Inflammatory macrophage treated with lipopolysaccharide for 1 hour (primary cell): ENCODE measurements at regions not wholly inside any gene's neighbourhood (a gene's known extent, or its start where the extent isn't known, plus 50 kb on each side); places are given as distances from the start of the nearest gene placed in this dataset.
A peak's percentile ranks its signal among the peaks of the same experiment; 100 is the strongest.
"Not testable (repeated sequence)": the region's sequence is repeated elsewhere in the genome, so short reads cannot be mapped to it uniquely, and the experiment has no call there.

Experiments used
- DNase-seq, 2 donors: peaks; one replicate each; pipeline ENCODE4 v3.0.0-alpha.2; 2020 to 2022

- DNase-seq = no peak
Observed at GRCh38 chr5:17690473-17690872, 56.2 kb downstream of the TAF11L14 start.

- no peak for DNase-seq
Observed at GRCh38 chr5:17691762-17692161, 57.5 kb downstream of the TAF11L14 start.

GRCh38 chr5:17694371-17694770, 60.1 kb downstream of the TAF11L14 start:
- no peak for DNase-seq

GRCh38 chr5:17694914-17695313, 60.7 kb downstream of the TAF11L14 start:
- DNase-seq = no peak

- no peak for DNase-seq
Observed at GRCh38 chr5:17696627-17697026, 62.4 kb downstream of the TAF11L14 start.

- DNase-seq = no peak
Observed at GRCh38 chr5:17697671-17698070, 63.4 kb downstream of the TAF11L14 start.

- DNase-seq = no peak
Observed at GRCh38 chr5:17709011-17709710, 74.9 kb downstream of the TAF11L14 start.

GRCh38 chr5:17713301-17713700, 79.0 kb downstream of the TAF11L14 start:
- no peak for DNase-seq

GRCh38 chr5:17714186-17714585, 79.9 kb downstream of the TAF11L14 start:
- DNase-seq = no peak

- no peak for DNase-seq
Observed at GRCh38 chr5:17719592-17719991, 85.3 kb downstream of the TAF11L14 start.

- DNase-seq = no peak
Observed at GRCh38 chr5:17720071-17720470, 85.8 kb downstream of the TAF11L14 start.

GRCh38 chr5:17723876-17724275, 89.6 kb downstream of the TAF11L14 start:
- no peak for DNase-seq

- DNase-seq = no peak
Observed at GRCh38 chr5:17727098-17727497, 92.8 kb downstream of the TAF11L14 start.

GRCh38 chr5:17730421-17730820, 96.2 kb downstream of the TAF11L14 start:
- DNase-seq = no peak

GRCh38 chr5:17732351-17732923, 98.2 kb downstream of the TAF11L14 start:
- no peak for DNase-seq

- no peak for DNase-seq
Observed at GRCh38 chr5:17734011-17734410, 99.8 kb downstream of the TAF11L14 start.

- DNase-seq = peak; percentile 55 to 62
Observed at GRCh38 chr5:17735761-17736160, 101.5 kb downstream of the TAF11L14 start.

- no peak for DNase-seq
Observed at GRCh38 chr5:17737092-17737491, 102.8 kb downstream of the TAF11L14 start.

- no peak for DNase-seq
Observed at GRCh38 chr5:17738446-17738845, 104.2 kb downstream of the TAF11L14 start.

- no peak for DNase-seq
Observed at GRCh38 chr5:17743580-17744435, 109.5 kb downstream of the TAF11L14 start.

GRCh38 chr5:17748201-17748600, 113.9 kb downstream of the TAF11L14 start:
- peak; percentile 47 to 68 for DNase-seq

GRCh38 chr5:17748941-17749340, 114.7 kb downstream of the TAF11L14 start:
- DNase-seq = peak; percentile 9 to 68

GRCh38 chr5:17755406-17755805, 121.1 kb downstream of the TAF11L14 start:
- not testable (repeated sequence) for DNase-seq

GRCh38 chr5:17761326-17761725, 127.1 kb downstream of the TAF11L14 start:
- DNase-seq = no peak
